Stimulated activated CD4-positive, alpha-beta T cell treated with anti-CD3 and anti-CD28 coated beads, Interleukin-1b, Interleukin-23, amount 100 ng/mL, for 24 hours (primary cell): ENCODE measurements at regions not wholly inside any gene's neighbourhood (a gene's known extent, or its start where the extent isn't known, plus 50 kb on each side); places are given as distances from the start of the nearest gene placed in this dataset.

Experiments
- DNase-seq, 4 experiments: peaks; one replicate each; pipeline ENCODE4 v3.0.0-alpha.2; 2020; ENCODE audit warnings: low read depth in 4 of 4, low spot score in 1 of 4

GRCh38 chr5:74356009-74356695 lies 284.4 kb downstream of the ENC1 start:
- DNase-seq, result no peak

GRCh38 chr5:74355041-74355824 lies 285.3 kb downstream of the ENC1 start:
- DNase-seq, result no peak

DNA sequence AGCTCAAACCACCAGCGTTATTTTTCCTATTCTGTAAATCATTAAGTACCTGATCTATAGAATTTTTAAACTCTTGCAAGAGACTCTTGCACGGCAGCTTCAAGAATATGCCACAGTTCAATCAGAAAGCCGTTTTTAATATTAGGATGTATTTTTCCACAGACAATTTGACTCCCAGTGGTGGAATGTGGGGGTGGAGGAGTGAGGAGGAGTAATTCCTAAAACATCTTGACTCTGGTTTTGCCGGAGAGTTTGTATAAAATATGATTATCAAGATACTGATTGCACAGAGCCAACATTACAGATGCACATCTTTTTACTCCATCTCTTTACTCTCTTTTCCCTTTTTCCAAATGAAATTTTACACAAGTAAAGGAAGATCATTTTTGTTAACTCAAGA lies 288.3 kb downstream of the ENC1 start:
- no peak for DNase-seq

DNA sequence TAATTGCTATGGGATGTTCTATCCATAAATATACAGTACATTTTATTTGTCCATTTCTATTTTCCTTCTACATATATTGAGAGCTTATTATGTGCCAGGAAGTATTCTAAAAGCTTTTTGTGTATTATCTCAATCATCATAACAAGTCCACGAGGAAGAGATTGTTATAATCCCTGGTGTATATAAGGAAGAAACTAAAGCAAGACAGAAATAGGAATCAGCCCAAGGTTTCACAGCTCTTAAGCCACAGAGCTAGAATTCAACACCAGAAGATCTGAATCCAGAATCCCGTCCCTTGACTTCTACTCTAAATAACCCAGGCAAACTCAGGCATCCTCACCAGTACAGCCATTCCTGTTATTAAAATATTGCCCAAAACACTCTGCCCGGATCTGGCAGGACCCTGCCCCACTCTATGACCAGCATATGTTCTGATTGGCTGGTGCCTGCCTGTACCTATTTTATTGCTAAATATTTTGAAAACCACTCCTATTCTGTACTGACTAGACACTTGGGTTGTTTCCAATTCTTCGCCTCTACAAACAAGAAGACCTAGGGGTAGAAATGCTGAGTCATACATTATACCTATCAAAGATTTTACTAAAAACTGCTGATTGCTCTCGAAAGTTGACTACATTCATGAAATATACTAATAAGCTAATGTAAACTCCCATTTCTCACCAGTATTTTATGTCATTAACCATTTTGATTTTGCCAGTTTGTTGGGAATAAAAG lies 297.4 kb downstream of the ENC1 start:
- no peak for DNase-seq

DNA sequence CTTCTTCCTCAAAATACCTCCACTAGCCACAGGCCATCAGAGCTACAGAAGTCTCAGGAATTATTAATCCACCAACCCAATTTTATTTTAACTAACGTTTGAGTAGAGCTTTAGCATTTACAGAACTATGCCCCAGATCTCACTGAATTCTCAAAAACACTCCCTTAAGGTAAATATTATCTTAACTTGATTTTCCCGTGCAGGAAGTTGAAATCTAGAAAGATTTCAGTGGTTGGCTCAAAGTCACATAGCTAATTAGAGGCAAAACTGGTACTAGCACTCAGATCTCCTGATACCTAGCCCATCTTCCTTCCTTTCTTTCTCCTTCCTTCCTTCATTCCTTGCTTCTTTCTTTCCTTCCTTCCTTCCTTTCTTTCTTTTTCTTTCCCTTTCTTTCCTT lies 298.3 kb downstream of the ENC1 start:
- no peak for DNase-seq

DNA sequence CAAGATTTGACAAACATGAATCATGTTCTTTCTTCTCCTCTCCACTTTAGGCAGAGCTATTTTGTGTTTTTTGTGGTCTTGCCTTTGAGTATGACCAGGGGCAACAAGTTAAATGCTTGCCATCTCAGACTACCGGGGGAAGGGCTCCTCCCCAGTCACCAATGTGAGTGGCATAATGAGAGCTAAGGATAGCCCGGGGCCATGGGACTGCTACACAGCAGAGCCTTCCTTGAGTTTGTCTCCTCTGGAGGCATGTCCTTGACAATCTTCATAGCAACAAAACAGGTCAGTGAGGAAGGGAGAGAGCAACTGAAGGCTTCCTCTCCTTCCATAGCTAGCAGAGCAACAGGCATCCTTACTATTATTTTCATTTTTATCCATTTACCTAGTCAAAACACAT lies 299.3 kb downstream of the ENC1 start:
- DNase-seq, result no peak

GRCh38 chr5:74340476-74340875 lies 300.1 kb downstream of the ENC1 start:
- DNase-seq, result no peak

DNA sequence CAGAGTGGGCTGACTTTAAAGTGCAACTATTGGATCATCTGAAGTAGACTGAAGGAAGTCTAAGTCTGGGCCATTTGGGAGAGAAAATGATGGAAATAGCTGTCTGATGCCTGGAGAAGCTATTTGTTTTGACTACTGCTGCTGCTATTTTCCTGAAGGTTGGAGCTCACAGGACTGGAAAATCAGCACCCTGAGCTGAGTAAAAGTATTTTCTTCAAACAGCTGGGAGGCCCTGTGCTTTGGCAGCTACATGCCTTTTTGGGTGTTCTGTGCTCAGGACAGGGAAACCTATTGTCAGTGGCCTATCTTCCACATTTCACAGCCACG lies 302.6 kb downstream of the ENC1 start:
- no peak for DNase-seq

GRCh38 chr5:74337254-74337983 lies 303.1 kb downstream of the ENC1 start:
- DNase-seq, result no peak

- DNase-seq, result no peak
Observed at GRCh38 chr5:74336297-74336696, 304.2 kb downstream of the ENC1 start.

DNA sequence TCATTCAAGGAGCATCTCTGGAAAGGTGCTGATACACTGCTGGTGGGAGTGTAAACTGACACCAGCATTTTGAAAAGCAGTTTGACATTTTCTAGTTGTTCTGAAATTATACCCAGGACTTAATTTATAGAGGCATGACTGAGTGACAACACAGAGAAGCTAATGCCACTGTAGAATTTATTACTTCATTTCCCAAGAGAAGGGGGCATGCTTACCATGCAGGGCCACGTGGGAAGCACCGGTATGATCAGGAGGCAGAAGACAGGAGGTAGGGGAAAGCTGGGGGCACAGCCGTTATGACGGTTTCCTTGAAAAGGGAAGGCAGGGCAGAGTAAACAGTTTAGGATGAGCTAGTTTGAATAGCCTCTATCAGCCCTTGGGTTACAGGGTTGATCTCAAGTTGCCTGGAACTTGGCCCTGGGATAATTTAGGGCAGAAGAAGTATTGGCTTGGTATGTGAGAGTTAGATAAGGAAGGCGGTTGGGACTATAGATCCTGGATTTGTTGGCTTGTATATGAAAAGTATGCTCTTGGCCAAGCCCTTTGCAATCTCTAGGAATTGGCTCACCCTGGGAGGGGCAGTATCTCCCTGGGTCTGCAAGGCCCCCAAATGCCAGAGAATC lies 305.7 kb downstream of the ENC1 start:
- no peak for DNase-seq

GRCh38 chr5:74334062-74334761 lies 306.3 kb downstream of the ENC1 start:
- DNase-seq, result no peak

DNA sequence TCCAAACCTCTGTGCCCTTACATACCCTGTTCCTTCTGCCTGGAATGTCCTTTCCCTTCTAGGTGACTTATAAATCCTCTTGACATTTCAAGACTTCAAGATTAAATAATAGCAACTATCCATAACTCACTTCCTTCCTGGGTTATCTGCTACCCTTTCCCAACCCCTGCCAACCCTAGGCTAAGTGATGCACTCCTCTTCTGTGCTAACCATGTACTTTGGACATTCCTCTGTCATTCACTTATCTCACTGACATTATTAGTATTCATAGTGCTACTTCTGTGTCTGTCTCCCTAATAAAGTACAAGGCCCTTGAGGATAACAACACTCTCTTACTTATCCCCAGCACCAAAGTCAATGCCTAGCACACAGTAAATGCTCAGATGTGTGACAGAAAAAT lies 307.1 kb downstream of the ENC1 start:
- DNase-seq, result no peak

DNA sequence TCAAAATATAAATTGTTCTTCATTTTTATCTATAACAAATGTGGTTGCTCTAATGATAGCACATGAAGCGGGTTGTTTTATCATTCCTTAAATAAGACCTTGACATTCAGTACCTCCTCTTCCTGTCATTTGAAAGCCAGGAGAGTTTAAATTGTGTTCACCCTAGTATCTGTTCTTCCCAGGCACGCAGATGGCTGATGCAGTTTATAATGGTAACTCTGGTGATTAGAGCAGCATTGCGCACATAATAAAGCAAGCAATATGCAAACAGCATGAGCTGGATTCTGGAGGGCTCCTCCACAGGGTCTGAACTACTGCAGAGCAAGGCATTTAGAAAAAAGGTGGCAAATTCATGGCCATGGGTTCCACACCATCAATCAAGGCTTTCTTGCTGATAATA lies 307.8 kb downstream of the ENC1 start:
- no peak for DNase-seq

- DNase-seq, result no peak
Observed at GRCh38 chr5:74332006-74332405, 308.5 kb downstream of the ENC1 start.

- DNase-seq, result no peak
Observed at GRCh38 chr5:74328221-74328630, 312.3 kb downstream of the ENC1 start.

DNA sequence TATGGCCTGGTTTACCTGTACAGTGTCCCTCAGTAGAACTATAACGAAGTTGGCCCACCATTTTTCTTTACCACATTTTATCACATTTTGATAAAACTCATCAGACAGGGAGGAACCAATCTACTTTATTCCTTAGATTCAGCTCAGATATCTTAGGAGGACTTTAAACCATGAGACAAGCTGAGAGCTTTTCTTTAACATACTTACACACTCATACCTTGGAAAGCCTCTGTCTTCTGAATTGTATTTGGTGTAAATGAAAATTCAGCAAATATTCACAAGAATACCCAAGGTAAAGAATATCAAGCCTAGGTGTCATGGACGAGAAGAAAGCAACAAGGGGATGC lies 313.2 kb downstream of the ENC1 start:
- DNase-seq, result no peak

GRCh38 chr5:74326571-74327338 lies 313.8 kb downstream of the ENC1 start:
- peak; percentile 11 to 57 (median 13) for DNase-seq

DNA sequence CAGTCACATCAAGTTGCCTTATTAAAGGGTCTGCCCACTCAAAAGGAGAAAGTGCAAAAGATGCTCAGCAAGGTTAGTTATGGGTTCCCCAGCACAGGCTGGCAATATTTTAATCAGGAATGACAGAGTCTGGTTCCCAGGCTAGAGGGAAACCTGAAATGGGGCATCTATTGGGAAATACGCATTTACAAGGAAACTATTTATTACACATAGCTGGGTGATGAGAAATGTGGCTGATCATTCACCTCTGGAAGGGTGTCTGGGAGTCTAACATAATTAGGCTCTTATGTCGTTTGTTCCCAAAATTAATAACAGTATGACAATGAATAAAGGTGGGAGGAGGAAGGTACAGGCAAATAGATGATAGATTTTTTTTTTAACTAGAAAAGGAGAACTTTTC lies 314.7 kb downstream of the ENC1 start:
- no peak for DNase-seq

- DNase-seq, result no peak
Observed at GRCh38 chr5:74324556-74324955, 316.0 kb downstream of the ENC1 start.
